GM23248 (cell line): ENCODE measurements at regions not wholly inside any gene's neighbourhood (a gene's known extent, or its start where the extent isn't known, plus 50 kb on each side); places are given as distances from the start of the nearest gene placed in this dataset.

Experiments
- EZH2 ChIP-seq: fragments of 200-600 bp; sonication (generic); IDR thresholded peaks from 2 replicates; pipeline ENCODE4 v1.6.1; 2018; ENCODE audit warnings: antibody characterized with exemption, mild to moderate bottlenecking; ENCODE audit not compliant: insufficient read depth, poor library complexity, severe bottlenecking
- EZH2phosphoT487 ChIP-seq: fragments of 200-600 bp; sonication (generic); IDR thresholded peaks from 2 replicates; pipeline ENCODE4 v1.6.1; 2018; ENCODE audit warnings: antibody characterized with exemption, moderate library complexity, mild to moderate bottlenecking, low read depth; ENCODE audit not compliant: insufficient read depth

GRCh38 chr2:139964721-139965440 is 1184.7 kb upstream of the NXPH2 start:
- no peak for TF ChIP-seq EZH2
- no peak for TF ChIP-seq EZH2phosphoT487
